NCI-H526 (cell line): ENCODE measurements at regions not wholly inside any gene's neighbourhood (a gene's known extent, or its start where the extent isn't known, plus 50 kb on each side); places are given as distances from the start of the nearest gene placed in this dataset.
A peak's percentile ranks its signal among the peaks of the same experiment; 100 is the strongest.
"Not testable (repeated sequence)": the region's sequence is repeated elsewhere in the genome, so short reads cannot be mapped to it uniquely, and the experiment has no call there.

ENCODE experiments used
- DNase-seq, 2 experiments: peaks; one replicate each; lab custom pipeline; 2025; lab: John Stamatoyannopoulos, UW

DNA sequence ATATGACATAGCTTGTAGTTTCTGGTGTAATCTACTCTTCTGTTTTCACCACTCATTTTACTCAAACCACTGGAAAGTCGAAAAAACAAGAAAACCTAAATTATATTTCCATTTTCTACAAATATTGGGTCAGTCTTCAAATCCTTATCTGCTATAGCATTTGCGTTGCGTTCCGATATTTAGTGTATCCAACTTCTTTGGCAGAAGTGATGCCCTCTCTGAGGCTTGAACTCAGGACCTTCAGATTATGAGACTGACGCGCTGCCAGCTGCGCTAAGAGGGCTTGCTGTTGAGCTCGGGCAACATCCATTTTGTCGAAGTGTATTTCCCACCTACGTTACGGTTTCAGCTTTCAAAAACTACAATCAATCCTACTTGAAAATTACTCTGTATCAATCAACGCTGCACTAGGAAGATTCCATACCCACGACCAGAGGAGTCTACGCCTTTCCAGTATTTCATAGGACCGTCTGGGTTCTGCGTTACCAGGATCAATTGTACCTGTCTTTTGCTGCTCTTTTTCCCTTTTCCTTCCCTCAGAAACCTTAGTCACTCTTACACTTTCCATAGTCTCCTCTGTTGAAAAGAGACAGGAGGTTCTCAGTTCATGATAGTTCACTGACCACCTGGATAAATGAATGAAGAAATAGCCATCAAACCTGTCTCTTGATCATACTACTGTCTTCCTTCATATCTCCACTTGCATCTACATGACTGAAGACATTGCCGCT, 140.5 kb upstream of the ZNF322 start:
- not testable (repeated sequence) for DNase-seq

DNA sequence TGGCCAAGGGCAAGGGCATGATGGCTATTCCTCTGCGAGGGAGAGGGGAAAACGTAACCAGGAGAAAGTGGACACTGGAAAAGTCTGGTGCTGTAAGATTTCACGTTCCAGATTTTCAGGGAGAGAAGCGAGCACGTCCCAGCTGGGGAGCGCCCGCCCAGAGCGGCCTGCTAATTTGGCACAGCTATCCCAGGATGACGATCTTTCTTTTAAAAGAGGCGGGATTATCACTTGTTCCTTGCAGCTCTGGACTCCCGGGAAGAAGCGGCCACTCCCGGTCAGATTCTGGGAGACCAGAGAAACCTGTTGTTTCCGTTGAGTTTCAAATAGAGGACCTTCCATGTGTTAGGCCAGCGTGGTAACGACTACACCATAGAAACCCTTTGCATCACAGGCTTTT, 144.2 kb upstream of the ZNF322 start:
- DNase-seq, result not testable (repeated sequence)

DNA sequence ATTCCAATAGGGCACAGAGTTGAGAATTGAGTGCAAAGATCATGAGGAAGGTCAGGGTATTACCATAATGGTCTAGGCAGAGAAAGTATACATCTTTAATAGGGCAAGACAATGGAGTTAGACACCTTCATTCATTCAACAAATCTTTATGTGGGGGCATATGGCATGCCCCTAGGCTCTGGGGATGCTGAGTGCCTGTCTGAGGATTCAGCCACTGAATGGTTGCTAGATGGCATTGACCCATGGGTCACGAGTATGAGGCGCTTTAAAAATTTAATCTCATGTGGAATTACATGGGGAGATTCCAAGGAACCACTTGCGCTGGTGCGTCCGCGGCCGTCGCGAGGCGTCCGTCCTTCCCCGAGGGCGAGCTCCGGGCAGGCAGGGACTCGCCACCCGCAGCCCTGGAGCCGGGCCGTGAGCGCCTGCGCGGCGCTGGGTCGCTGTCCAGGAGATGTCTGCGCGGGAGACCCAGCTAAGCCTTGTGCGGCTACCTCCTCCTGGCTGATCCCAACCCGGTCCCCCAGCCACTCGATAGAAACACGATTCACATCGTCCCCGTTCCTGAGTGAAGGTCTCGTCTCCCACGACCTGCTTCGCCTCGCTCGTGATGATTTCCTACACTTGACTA, 152.1 kb upstream of the ZNF322 start:
- DNase-seq, result not testable (repeated sequence)

DNA sequence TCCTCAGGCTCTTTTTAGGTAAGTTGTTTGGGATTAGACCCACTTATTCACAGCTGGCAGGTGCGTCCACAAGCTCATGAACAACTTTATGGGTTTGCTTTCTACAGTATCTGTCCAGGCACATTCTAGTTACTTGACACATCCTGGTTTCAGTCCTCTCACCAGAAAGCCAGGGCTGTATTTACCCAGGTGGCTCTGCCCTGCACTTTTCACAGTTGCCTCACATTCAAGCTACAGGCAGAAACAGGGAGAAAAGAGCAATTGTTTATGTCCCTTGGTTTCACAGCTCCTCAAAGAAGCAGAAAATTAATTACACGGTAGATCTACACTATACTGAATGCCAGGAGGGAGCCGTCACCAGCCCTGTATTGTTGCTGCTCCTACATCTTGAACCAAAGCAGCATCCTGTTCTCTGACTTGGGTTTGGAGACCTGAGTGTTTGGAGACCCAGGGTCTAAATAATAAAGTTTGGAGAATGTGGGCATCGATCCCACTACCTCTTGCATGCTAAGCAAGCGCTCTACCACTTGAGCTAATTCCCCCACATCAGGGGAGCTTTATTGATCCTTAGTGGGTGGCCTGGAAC, 159.2 kb upstream of the ZNF322 start:
- not testable (repeated sequence) for DNase-seq

DNA sequence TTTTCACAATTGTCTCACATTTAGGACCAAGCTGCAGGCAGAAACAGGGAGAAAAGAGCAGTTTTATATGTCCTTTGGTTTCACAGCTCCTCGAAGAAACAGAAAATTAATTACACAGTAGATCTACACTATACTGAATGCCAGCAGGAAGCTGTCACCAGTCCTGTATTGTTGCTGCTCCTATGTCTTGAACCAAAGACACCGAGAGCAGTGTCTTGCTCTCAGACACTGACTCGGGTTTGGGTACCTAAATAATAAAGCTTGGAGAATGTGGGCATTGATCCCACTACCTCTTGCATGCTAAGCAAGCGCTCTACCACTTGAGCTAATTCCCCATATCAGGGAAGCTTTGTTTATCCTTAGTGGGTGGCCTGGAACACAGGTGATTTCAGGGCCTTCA, 168.4 kb upstream of the ZNF322 start:
- DNase-seq, result not testable (repeated sequence)

DNA sequence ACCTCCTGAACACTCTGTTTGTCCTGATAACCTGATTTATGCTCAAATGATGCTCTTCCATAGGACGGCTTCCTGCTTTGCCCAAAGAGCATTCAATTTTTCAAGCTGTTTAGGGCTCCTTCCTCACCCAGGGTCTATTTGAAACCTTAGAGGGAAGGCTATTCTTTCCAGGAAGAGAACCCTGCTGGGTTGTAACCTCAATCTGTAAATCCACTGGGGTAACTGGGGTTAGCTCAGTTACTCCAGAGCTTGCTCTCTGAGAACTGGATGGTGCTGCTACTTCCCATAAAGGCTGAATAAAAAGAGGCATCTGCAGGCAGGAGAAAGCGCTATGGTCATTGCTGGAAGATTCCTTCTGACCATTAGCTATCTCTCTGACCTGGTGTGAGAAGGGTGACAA, 169.9 kb upstream of the ZNF322 start:
- not testable (repeated sequence) for DNase-seq

DNA sequence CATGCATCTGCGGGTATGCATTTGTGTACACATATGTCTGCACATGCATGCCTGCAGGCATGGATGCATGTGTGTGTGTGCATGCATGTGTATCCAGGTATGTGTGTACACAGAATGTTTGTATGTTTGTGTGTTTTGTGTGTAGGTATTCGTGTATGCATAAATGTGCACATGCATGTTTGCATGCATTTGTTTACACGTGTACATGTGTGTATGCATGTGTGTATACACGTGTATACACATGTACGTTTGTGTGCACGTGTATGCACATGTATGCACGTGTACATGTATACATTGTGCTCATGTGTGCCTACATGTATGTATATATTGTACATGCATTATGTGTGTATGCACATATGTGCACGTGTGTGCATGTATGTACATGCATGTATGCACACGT, 171.4 kb upstream of the ZNF322 start:
- DNase-seq, result not testable (repeated sequence)

DNA sequence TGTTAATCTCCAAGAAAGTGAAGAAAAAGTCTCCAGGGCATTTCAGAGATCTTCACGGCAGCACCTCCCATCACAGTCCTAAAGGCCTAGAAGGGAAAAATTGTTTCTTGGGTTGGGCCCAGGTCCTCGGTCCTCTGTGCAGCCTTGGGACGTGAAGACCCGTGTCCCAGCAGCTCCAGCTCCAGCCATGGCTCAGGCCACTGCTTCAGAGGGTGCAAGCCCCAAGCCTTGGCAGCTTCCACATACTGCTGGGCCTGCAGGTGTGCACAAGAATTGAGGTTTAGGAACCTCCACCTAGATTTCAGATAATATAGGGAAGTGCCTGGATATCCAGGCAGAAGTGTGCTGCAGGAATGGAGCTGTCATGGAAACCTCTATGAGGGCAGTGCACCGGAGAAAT, 176.2 kb upstream of the ZNF322 start:
- not testable (repeated sequence) for DNase-seq

DNA sequence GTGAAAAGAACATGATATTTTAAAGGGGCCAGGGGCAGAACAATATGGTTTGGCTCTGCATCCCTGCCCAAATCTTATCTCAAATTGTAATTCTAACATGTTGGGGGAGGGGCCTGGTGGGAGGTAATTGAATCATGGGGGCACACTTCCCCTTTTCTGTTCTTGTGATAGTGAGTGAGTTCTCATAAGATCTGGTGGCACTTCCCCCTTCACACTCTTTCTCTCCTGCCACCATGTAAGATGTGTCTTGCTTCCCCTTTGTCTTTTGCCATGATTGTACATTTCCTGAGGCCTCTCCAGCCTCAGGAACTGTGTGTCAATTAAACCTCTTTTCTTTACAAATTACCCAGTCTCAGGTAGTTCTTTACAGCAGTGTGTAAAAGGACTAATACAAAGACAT, 177.1 kb upstream of the ZNF322 start:
- not testable (repeated sequence) for DNase-seq

DNA sequence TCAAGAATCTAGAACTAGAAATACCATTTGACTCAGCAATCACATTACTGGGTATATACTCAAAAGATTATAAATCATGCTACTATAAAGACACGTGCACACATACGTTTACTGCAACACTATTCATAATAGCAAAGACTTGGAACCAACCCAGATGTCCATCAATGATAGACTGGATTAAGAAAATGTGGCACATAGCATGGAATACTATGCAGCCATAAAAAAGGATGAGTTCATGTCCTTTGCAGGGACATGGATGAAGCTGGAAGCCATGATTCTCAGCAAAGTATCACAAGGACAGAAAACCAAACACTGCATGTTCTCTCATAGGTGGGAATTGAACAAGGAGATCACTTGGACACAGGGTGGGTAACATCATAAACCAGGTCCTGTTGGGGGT, 185.3 kb upstream of the ZNF322 start:
- DNase-seq, result not testable (repeated sequence)

DNA sequence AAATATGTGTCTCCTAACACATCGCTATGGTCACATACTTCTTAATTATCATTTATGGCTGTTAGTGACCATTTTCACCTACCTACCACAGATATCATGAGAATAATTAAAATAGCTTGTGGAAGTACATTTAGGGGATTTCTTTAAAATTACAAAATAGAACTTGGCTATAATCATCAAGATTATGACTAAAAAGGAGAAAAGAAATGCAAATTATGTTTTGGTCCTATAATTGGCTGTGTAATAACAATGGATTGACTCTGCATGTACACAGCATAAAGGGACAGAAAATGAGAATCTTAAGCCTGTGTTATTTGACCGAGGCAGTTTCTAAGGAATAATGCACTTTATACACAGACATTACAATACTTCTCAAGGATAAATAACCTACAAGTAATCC, 197.7 kb upstream of the ZNF322 start:
- not testable (repeated sequence) for DNase-seq

DNA sequence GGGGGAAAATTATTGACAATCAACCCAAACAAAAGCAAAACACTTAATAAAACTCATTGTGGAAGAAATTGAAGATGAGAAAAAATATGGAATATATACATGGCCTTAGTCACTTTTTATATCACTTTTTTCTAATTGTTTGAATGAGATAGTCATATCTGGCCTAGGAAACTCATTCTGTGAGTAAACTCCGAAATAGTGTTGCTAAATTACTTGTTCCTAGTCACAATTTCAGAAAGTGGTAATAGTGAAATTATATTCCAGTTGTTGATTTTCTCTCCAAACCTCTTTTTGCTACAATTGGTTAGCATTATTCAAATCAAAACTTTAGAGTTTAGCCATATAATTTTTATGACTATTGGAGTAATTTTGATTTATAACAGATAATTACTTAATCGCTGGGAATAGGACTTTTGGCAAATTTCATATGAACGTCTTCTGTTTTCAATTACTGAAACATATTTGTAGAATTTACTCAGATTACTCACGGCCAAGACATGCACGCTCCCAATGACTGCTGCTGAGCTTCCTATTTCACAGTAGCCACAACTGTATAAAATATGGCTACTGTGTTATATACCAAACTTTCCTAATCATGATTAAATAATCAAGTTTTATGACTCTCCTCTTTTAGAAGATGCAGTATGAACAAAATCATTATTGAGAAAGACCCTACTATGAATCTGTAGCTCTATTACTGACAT, 199.7 kb upstream of the ZNF322 start:
- DNase-seq, result not testable (repeated sequence)

DNA sequence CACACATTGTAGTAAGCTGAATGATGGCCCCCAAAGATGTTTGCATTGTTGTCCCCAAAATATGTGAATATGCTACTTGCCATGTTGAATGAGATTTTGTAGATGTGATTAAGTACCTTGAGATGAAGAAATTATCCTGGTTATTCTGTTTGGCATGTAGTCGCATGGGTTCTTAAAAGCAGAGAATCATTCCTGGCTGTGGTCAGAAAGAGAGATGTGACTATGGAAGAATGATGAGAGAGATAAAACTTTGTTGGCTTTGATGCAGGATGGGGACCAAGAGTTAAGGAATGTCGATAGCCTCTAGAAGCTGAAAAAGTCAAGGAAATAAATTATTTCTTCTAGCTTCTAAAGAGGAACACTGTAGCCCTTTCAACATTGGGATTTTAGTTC, 200.2 kb upstream of the ZNF322 start:
- DNase-seq, result not testable (repeated sequence)

DNA sequence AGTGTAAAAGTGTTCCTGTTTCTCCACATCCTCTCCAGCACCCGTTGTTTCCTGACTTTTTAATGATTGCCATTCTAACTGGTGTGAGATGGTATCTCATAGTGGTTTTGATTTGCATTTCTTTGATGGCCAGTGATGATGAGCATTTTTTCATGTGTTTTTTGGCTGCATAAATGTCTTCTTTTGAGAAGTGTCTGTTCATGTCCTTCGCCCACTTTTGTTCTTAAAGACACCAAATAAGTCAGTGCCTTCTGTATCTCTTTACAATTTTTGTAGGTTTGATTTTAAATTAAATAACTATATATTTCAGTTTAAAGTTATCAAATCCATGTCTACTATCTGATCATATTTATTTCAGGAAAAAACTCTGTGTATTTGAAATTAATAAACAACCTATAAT, 202.4 kb upstream of the ZNF322 start:
- not testable (repeated sequence) for DNase-seq

DNA sequence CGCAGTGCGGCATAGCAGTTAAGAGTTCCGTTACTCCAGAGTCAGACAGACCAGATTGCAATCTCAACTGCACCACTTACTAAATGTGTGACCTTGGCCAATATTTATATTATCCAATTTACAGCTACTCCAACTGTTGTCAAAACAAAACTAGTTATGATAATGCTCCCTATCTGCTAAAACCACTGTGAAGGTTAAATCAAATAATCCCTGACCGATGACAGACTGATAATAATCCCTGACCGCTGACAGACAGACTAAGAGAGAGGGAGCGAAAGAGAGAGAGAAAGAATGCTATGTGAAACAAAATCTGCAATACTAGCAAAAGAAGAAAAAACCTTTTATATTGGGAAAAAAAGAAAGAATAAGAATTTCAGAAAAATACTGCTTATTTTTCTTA, 204.1 kb upstream of the ZNF322 start:
- DNase-seq, result not testable (repeated sequence)

DNA sequence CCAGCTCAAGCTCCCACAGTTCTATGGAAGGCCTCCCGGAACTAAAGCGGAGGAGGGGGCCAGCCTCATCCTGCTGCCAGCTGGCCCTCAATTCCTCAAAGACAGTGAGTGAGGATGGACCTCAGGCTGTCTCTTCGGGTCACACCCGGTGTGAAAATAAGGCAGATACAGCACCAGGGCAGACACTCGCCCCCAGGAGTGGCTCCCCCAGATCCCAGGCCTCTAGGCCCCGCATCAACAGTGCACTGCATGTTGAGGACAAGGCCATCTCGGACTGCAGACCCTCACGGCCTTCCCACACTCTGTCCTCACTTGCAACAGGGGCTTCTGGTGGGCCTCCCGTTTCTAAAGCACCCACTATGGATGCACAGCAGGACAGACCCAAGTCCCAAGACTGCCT, 239.2 kb upstream of the ZNF322 start:
- not testable (repeated sequence) for DNase-seq

DNA sequence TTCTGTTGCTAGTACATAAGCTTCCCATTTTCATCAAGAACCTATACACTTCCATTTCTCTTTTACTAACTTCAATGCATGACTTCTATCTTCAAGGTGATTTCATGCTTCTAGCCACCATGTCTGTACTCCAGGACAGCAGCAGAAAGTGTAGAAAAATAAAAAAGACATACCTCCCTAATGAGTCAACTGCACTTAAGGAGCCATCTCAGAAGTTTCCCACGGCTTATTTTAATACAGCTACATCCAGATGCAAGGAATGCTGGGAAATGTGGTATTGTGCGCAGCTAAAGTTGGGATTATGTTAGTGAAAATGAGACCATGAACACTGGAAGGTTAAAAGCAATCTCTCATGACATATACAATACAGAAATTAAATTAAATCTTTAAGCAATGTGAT, 264.7 kb upstream of the ZNF322 start:
- not testable (repeated sequence) for DNase-seq

DNA sequence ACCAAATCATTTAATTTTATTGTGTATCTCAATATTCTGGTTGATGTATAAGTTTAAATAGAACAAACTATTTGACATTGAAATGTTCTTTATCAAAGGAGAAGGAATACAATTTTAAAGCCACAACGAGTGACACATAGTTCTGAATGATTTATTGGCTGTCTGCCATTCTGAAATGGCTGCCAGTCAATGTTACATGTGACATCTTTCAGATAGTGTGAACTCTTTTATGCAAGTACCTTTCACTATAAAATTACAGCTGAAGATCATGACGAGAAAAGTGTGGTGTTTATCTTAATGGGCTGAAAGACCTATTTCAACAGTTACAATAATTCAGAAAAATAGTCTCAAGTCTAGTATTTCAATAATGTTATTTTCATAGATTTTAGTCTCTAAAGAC, 268.6 kb upstream of the ZNF322 start:
- DNase-seq, result not testable (repeated sequence)

DNA sequence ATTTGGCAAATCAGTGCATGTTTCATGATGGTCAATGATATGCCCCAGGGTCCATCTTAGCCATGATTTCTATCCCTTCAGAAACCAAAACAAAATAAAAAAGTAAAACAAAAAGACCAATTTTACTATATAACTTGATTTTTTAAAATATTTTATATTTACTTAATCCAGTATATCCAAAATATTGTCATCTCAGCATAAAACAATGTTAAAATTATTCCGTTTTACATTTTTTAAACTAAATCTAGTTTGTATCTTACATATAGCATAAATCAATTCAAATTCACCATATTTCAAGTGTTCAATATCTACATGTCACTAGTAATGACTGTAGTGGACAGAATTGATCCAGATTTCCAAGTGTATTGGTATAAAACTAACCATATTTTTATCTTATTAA, 277.7 kb upstream of the ZNF322 start:
- DNase-seq, result not testable (repeated sequence)

DNA sequence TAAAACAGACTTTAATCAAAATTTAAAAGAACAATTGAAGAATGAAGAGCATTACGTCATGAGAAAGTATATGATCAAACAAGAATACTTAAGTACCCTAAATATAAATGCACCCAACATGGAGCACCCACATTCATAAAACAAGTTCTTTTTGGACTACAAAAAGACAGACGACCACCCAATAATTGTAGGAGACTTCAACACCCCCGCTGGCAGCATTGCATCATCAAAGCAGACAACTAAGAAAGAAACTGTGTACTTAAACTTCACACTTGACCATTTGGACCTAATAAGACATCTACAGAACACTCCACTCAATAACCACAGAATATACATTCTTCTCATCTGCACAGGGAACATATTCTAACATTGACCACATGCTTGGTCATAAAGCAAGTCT, 291.7 kb upstream of the ZNF322 start:
- DNase-seq, result not testable (repeated sequence)

DNA sequence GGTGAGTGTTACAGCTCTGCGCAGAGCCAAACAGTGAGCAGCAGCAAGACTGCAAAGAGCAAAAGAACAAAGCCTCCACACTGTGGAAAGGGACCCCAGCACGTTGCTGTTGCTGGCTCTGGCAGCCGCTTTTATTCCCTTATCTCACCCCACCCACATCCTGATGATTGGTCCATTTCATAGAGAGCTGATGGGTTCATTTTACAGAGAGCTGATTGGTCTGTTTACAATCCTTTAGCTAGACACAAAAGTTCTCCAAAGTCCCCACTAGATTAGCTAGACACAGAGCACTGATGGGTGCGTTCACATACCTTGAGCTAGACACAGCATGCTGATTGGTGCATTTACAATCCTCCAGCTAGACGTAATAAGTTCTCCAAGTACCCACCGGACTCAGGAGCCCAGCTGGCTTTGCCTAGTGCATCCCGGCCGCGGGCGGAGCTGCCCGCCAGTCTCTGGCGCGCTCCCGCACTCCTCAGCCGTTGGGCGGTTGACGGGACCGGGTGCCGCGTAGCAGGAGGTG, 291.4 kb upstream of the PRSS16 start:
- DNase-seq, result peak; percentile 86 to 95

DNA sequence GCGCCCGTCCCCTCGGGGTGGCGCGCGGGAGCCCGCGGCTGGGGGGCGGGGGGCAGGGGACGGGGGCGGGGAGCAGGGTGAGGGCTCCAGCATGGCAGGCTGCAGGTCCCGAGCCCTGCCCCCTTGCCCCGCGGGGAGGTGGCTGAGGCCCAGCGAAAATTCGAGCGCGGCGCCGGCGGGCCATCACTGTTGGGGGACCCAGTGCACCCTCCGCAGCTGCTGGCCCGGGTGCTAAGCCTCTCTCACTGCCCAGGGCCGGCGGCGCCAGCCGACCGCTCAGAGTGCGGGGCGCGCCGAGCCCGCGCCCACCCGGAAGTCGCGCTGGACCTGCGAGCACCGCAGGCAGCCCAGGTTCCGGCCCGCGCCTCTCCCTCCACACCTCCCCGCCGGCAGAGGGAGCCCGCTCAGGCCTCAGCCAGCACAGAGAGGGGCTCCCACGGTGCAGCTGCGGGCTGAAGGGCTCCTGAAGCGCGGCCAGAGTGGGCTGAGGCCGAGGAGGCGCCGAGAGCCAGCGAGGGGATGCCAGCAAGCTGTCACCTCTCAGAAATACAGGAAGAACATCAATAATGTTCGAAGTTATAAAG, 290.8 kb upstream of the PRSS16 start:
- DNase-seq, result peak in 1 of 2 experiments; percentile 73
